MCF 10A (cell line): ENCODE measurements at regions not wholly inside any gene's neighbourhood (a gene's known extent, or its start where the extent isn't known, plus 50 kb on each side); places are given as distances from the start of the nearest gene placed in this dataset.

Experiments
- BruUV-seq: library from RNA; stranded (reverse); fragments of 400-500 nt; replicated peaks from 2 replicates; lab custom pipeline; 2021; lab: Mats Ljungman, UMichigan
- CTCF ChIA-PET: fragments of 300-600 bp; sonication (Branson Sonifier 250); formaldehyde crosslinking; extraction: SDS; loops from one replicate; lab custom pipeline; 2021; ENCODE audit warnings: antibody characterized with exemption, inconsistent platforms; lab: Yijun Ruan, JAX
- POLR2A ChIA-PET: fragments of 300-600, 350-650 bp; sonication (Branson Sonifier 250); formaldehyde crosslinking; extraction: SDS; loops from one replicate; lab custom pipeline; 2020; ENCODE audit warnings: antibody characterized with exemption, inconsistent platforms; lab: Yijun Ruan, JAX
- DNase-seq: peaks from one replicate; pipeline ENCODE4 v3.0.0-alpha.2; 2018; ENCODE audit not compliant: unreplicated experiment
- H3K27ac Mint-ChIP-seq: one replicate; pipeline ENCODE4 v1.8.0; 2022; ENCODE audit warnings: mild to moderate bottlenecking, low read depth, mixed read lengths; ENCODE audit not compliant: unreplicated experiment
- H3K27me3 Mint-ChIP-seq: one replicate; pipeline ENCODE4 v1.8.0; 2022; ENCODE audit warnings: mixed read lengths; ENCODE audit not compliant: insufficient read depth, unreplicated experiment
- H3K36me3 Mint-ChIP-seq: one replicate; pipeline ENCODE4 v1.8.0; 2022; ENCODE audit warnings: mild to moderate bottlenecking, moderate library complexity, mixed read lengths; ENCODE audit not compliant: insufficient read depth, unreplicated experiment
- H3K4me1 Mint-ChIP-seq: one replicate; pipeline ENCODE4 v1.8.0; 2022; ENCODE audit warnings: mixed read lengths; ENCODE audit not compliant: insufficient read depth, unreplicated experiment
- H3K4me3 Mint-ChIP-seq: one replicate; pipeline ENCODE4 v1.8.0; 2022; ENCODE audit warnings: mild to moderate bottlenecking, moderate library complexity, mixed read lengths; ENCODE audit not compliant: unreplicated experiment
- H3K9me3 Mint-ChIP-seq: one replicate; pipeline ENCODE4 v1.8.0; 2022; ENCODE audit warnings: mixed read lengths; ENCODE audit not compliant: unreplicated experiment
- CTCF ChIP-seq: fragments of 200-600 bp; IDR thresholded peaks from one replicate; pipeline ENCODE4 v1.8.0; 2022; ENCODE audit warnings: antibody characterized with exemption, mild to moderate bottlenecking; ENCODE audit not compliant: unreplicated experiment
- intact Hi-C: fragments of 100-400 bp; cut with micrococcal nuclease; formaldehyde crosslinking; loops from 2 replicates; pipeline ENCODE4 v1.14.1; 2022

GRCh38 chr4:110681381-110681780, 58.5 kb upstream of the PITX2 start:
- no peak overlapping the region for H3K4me3 Mint-ChIP-seq
- H3K36me3 Mint-ChIP-seq: no peaks in the 10 kb centered on the region
- no peak for TF ChIP-seq CTCF
- POLR2A ChIA-PET: interaction anchor here (0.9 to 1.5 kb wide), 3 partner anchors 12 to 59 kb away, joined by 3 to 5 read pairs (median 4); partner anchors contain the start of gene PITX2
- H3K27me3 Mint-ChIP-seq: no peaks in the 10 kb centered on the region
- H3K27ac Mint-ChIP-seq: no peak overlapping the region
- peaks cover 20% of the 10 kb centered on the region for H3K4me1 Mint-ChIP-seq
- peak; percentile 28 for DNase-seq
- intact Hi-C loops: no loop called here
- CTCF ChIA-PET: interaction anchor here (1.4 kb wide), 1 partner anchor 95 kb away, joined by 3 read pairs; no protein-coding TSS in a partner anchor
- H3K9me3 Mint-ChIP-seq: no peaks in the 10 kb centered on the region
- no TSS peak for BruUV-seq

- no peak for DNase-seq
- no peak overlapping the region for H3K4me3 Mint-ChIP-seq
- H3K36me3 Mint-ChIP-seq: no peaks in the 10 kb centered on the region
- TF ChIP-seq CTCF: no peak
- intact Hi-C loops: no loop called here
- no peak overlapping the region for H3K27ac Mint-ChIP-seq
- ChIA-PET POLR2A (interaction anchor here (1.3 kb wide), 1 partner anchor 60 kb away, joined by 3 read pairs; the partner anchor contains the start of gene PITX2), CTCF (interaction anchor here (0.7 to 1.4 kb wide), 4 partner anchors 96 to 1552 kb away, joined by 3 to 5 read pairs (median 3); no protein-coding TSS in a partner anchor)
- no TSS peak for BruUV-seq
- H3K9me3 Mint-ChIP-seq: no peaks in the 10 kb centered on the region
- no peaks in the 10 kb centered on the region for H3K27me3 Mint-ChIP-seq
- peaks cover 20% of the 10 kb centered on the region for H3K4me1 Mint-ChIP-seq
Observed at GRCh38 chr4:110682311-110682710, 59.4 kb upstream of the PITX2 start.

- Mint-ChIP-seq H3K36me3 (no peaks in the 10 kb centered on the region), H3K4me1 (peaks cover 17% of the 10 kb centered on the region), H3K27me3 (no peaks in the 10 kb centered on the region), H3K4me3 (no peak overlapping the region), H3K27ac (no peak overlapping the region), H3K9me3 (no peaks in the 10 kb centered on the region)
- no peak for TF ChIP-seq CTCF
- no peak for DNase-seq
- ChIA-PET POLR2A (interaction anchor here (0.5 kb wide), 1 partner anchor 83 kb away, joined by 3 read pairs; no protein-coding TSS in a partner anchor), CTCF (no interaction called here)
- intact Hi-C loops: no loop called here
- BruUV-seq: no TSS peak
Observed at GRCh38 chr4:110683601-110684000, 60.7 kb upstream of the PITX2 start.

- Mint-ChIP-seq H3K27me3 (peaks cover 17% of the 10 kb centered on the region), H3K9me3 (peaks cover 7% of the 10 kb centered on the region), H3K4me3 (no peak overlapping the region), H3K4me1 (no peaks in the 10 kb centered on the region), H3K27ac (no peak overlapping the region), H3K36me3 (no peaks in the 10 kb centered on the region)
- intact Hi-C loops: no loop called here
- POLR2A ChIA-PET: no interaction called here
- no peak for TF ChIP-seq CTCF
- no TSS peak for BruUV-seq
- CTCF ChIA-PET: no interaction called here
- DNase-seq: no peak
Observed at GRCh38 chr4:110702326-110702725, 79.4 kb upstream of the PITX2 start.
